Mononuclear cell (primary cell): ENCODE measurements at regions not wholly inside any gene's neighbourhood (a gene's known extent, or its start where the extent isn't known, plus 50 kb on each side); places are given as distances from the start of the nearest gene placed in this dataset.
"Not testable (repeated sequence)": the region's sequence is repeated elsewhere in the genome, so short reads cannot be mapped to it uniquely, and the experiment has no call there.

ENCODE experiments used
- H3K27me3 ChIP-seq: 2 replicates; pipeline ENCODE4 v1.6.0; 2011; ENCODE audit warnings: low read length, control low read depth; ENCODE audit not compliant: insufficient read depth
- H3K4me1 ChIP-seq: 2 replicates; pipeline ENCODE4 v1.5.1; 2011; ENCODE audit warnings: mild to moderate bottlenecking, low read length, control low read depth; ENCODE audit not compliant: insufficient read depth
- H3K4me3 ChIP-seq: 2 replicates; pipeline ENCODE4 v1.5.1; 2011; ENCODE audit warnings: mild to moderate bottlenecking, low read length, moderate library complexity
- H3K9me3 ChIP-seq: 2 replicates; pipeline ENCODE4 v1.5.1; 2011; ENCODE audit warnings: low read depth, mild to moderate bottlenecking, control low read depth, low read length

- H3K27me3 ChIP-seq: no peaks in the 10 kb centered on the region
- H3K4me3 ChIP-seq: no peak overlapping the region
- H3K4me1 ChIP-seq: no peaks in the 10 kb centered on the region
- H3K9me3 ChIP-seq: peaks cover 4% of the 10 kb centered on the region
These were observed 731.6 kb downstream of the BRINP1 start for GRCh38 chr9:118637681-118638080.

GRCh38 chr9:118640836-118641560 is 728.2 kb downstream of the BRINP1 start:
- Histone ChIP-seq H3K27me3 (no peaks in the 10 kb centered on the region), H3K4me3 (no peak overlapping the region), H3K4me1 (no peaks in the 10 kb centered on the region), H3K9me3 (peaks cover 4% of the 10 kb centered on the region)

GRCh38 chr9:118643118-118643517 is 726.1 kb downstream of the BRINP1 start:
- Histone ChIP-seq H3K4me1 (no peaks in the 10 kb centered on the region), H3K27me3 (no peaks in the 10 kb centered on the region), H3K9me3 (peaks cover 2% of the 10 kb centered on the region), H3K4me3 (no peak overlapping the region)

GRCh38 chr9:118644066-118644465 is 725.2 kb downstream of the BRINP1 start:
- H3K4me3 ChIP-seq: no peak overlapping the region
- H3K27me3 ChIP-seq: no peaks in the 10 kb centered on the region
- no peaks in the 10 kb centered on the region for H3K9me3 ChIP-seq
- H3K4me1 ChIP-seq: no peaks in the 10 kb centered on the region

- no peaks in the 10 kb centered on the region for H3K4me1 ChIP-seq
- H3K9me3 ChIP-seq: no peaks in the 10 kb centered on the region
- no peaks in the 10 kb centered on the region for H3K27me3 ChIP-seq
- H3K4me3 ChIP-seq: no peak overlapping the region
These were observed 721.9 kb downstream of the BRINP1 start for GRCh38 chr9:118647331-118647730.

- Histone ChIP-seq H3K9me3 (no peaks in the 10 kb centered on the region), H3K4me3 (no peak overlapping the region), H3K4me1 (no peaks in the 10 kb centered on the region), H3K27me3 (no peaks in the 10 kb centered on the region)
These were observed 718.8 kb downstream of the BRINP1 start for GRCh38 chr9:118650417-118650816.

- no peaks in the 10 kb centered on the region for H3K4me1 ChIP-seq
- no peak overlapping the region for H3K4me3 ChIP-seq
- no peaks in the 10 kb centered on the region for H3K27me3 ChIP-seq
- no peaks in the 10 kb centered on the region for H3K9me3 ChIP-seq
These were observed 717.7 kb downstream of the BRINP1 start for GRCh38 chr9:118651511-118651910.

GRCh38 chr9:118652258-118652657 is 717.0 kb downstream of the BRINP1 start:
- Histone ChIP-seq H3K9me3 (no peaks in the 10 kb centered on the region), H3K4me1 (no peaks in the 10 kb centered on the region), H3K4me3 (no peak overlapping the region), H3K27me3 (no peaks in the 10 kb centered on the region)

GRCh38 chr9:118652912-118653311 is 716.3 kb downstream of the BRINP1 start:
- H3K27me3 ChIP-seq: no peaks in the 10 kb centered on the region
- no peak overlapping the region for H3K4me3 ChIP-seq
- H3K4me1 ChIP-seq: no peaks in the 10 kb centered on the region
- no peaks in the 10 kb centered on the region for H3K9me3 ChIP-seq

- H3K4me3 ChIP-seq: no peak overlapping the region
- H3K9me3 ChIP-seq: no peaks in the 10 kb centered on the region
- no peaks in the 10 kb centered on the region for H3K4me1 ChIP-seq
- H3K27me3 ChIP-seq: no peaks in the 10 kb centered on the region
These were observed 710.2 kb downstream of the BRINP1 start for GRCh38 chr9:118659011-118659410.

- H3K9me3 ChIP-seq: no peaks in the 10 kb centered on the region
- no peaks in the 10 kb centered on the region for H3K27me3 ChIP-seq
- no peak overlapping the region for H3K4me3 ChIP-seq
- no peaks in the 10 kb centered on the region for H3K4me1 ChIP-seq
These were observed 703.9 kb downstream of the BRINP1 start for GRCh38 chr9:118665226-118665919.

- H3K9me3 ChIP-seq: no peaks in the 10 kb centered on the region
- H3K27me3 ChIP-seq: no peaks in the 10 kb centered on the region
- no peaks in the 10 kb centered on the region for H3K4me1 ChIP-seq
These were observed 699.0 kb downstream of the BRINP1 start for GRCh38 chr9:118670011-118670953.

GRCh38 chr9:118674942-118675341 is 694.3 kb downstream of the BRINP1 start:
- Histone ChIP-seq H3K27me3 (no peaks in the 10 kb centered on the region), H3K4me3 (no peak overlapping the region), H3K4me1 (no peaks in the 10 kb centered on the region), H3K9me3 (no peaks in the 10 kb centered on the region)

More at GRCh38 chr9:118670011-118670953, 699.0 kb downstream of the BRINP1 start:
- no peak overlapping the region for H3K4me3 ChIP-seq

- not testable (repeated sequence) for H3K4me1 ChIP-seq, H3K4me3 ChIP-seq, H3K27me3 ChIP-seq, H3K9me3 ChIP-seq
These were observed 691.1 kb downstream of the BRINP1 start for GRCh38 chr9:118677936-118678653.
